RWPE2 (cell line): ENCODE measurements at regions not wholly inside any gene's neighbourhood (a gene's known extent, or its start where the extent isn't known, plus 50 kb on each side); places are given as distances from the start of the nearest gene placed in this dataset.

Source experiments
- ATAC-seq: fragments of 200-7000 bp; cut with Tn5 transposase; 3 replicates; pipeline ENCODE4 v1.9.1; 2021; ENCODE audit warnings: low read depth
- DNase-seq: peaks from one replicate; pipeline ENCODE4 v3.0.0-alpha.2; 2020; ENCODE audit warnings: low spot score
- H3K27ac ChIP-seq: fragments of 450-650 bp; 2 replicates; pipeline ENCODE4 v1.5.1; 2017; ENCODE audit warnings: mild to moderate bottlenecking; ENCODE audit not compliant: poor library complexity, severe bottlenecking
- H3K27me3 ChIP-seq: fragments of 250-450 bp; sonication (Bioruptor Pico); 2 replicates; pipeline ENCODE4 v1.5.1; 2021; ENCODE audit warnings: mild to moderate bottlenecking, moderate library complexity; ENCODE audit not compliant: insufficient read depth, poor library complexity, severe bottlenecking
- H3K36me3 ChIP-seq: fragments of 250-450 bp; sonication (Bioruptor Pico); 2 replicates; pipeline ENCODE4 v1.5.1; 2020; ENCODE audit warnings: low read depth, mild to moderate bottlenecking, moderate library complexity
- H3K4me1 ChIP-seq: fragments of 250-450 bp; sonication (Bioruptor Pico); 2 replicates; pipeline ENCODE4 v1.5.1; 2021; ENCODE audit warnings: mild to moderate bottlenecking, moderate library complexity; ENCODE audit not compliant: insufficient read depth, poor library complexity, severe bottlenecking
- H3K4me3 ChIP-seq: fragments of 250-450 bp; sonication (Bioruptor Pico); 2 replicates; pipeline ENCODE4 v1.5.1; 2021; ENCODE audit warnings: mild to moderate bottlenecking, moderate library complexity; ENCODE audit not compliant: severe bottlenecking
- H3K9me3 ChIP-seq: fragments of 250-450 bp; sonication (Bioruptor Pico); 2 replicates; pipeline ENCODE4 v1.5.1; 2021; ENCODE audit warnings: mild to moderate bottlenecking, moderate library complexity; ENCODE audit not compliant: severe bottlenecking
- CTCF ChIP-seq: fragments of 450-650 bp; IDR thresholded peaks from one replicate; pipeline ENCODE4 v1.5.1; 2017; ENCODE audit warnings: mild to moderate bottlenecking, moderate library complexity; ENCODE audit not compliant: poor library complexity, severe bottlenecking

DNA sequence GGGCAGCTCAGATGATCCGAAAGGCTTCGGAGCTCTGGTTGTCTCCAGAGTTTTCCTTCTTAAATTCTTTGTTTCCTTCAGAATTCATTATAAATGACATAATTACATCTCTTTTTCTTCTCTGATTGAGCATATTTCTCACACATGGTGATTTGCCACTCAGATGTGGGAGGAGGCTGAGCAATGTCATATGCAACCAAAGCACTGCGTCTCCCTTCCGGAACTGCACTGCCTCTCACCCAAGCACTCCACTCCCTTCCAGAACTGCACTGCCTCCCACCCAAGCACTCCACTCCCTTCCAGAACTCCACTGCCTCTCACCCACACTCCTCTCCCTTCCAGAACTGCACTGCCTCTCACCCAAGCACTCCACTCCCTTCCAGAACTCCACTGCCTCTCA, 131.5 kb downstream of the SALL1 start:
- no peak overlapping the region for H3K27ac ChIP-seq
- no peak for ATAC-seq
- no peaks in the 10 kb centered on the region for H3K9me3 ChIP-seq
- no peak for DNase-seq
- no peaks in the 10 kb centered on the region for H3K4me1 ChIP-seq
- no peak overlapping the region for H3K4me3 ChIP-seq
- no peaks in the 10 kb centered on the region for H3K36me3 ChIP-seq
- H3K27me3 ChIP-seq: peaks cover 16% of the 10 kb centered on the region
- TF ChIP-seq CTCF: no peak

GRCh38 chr16:51017969-51018368, 133.1 kb downstream of the SALL1 start:
- H3K27ac ChIP-seq: no peak overlapping the region
- no peaks in the 10 kb centered on the region for H3K4me1 ChIP-seq
- DNase-seq: no peak
- no peak overlapping the region for H3K4me3 ChIP-seq
- peaks cover 9% of the 10 kb centered on the region for H3K27me3 ChIP-seq
- no peaks in the 10 kb centered on the region for H3K36me3 ChIP-seq
- no peak for TF ChIP-seq CTCF
- H3K9me3 ChIP-seq: no peaks in the 10 kb centered on the region
- ATAC-seq: no peak

DNA sequence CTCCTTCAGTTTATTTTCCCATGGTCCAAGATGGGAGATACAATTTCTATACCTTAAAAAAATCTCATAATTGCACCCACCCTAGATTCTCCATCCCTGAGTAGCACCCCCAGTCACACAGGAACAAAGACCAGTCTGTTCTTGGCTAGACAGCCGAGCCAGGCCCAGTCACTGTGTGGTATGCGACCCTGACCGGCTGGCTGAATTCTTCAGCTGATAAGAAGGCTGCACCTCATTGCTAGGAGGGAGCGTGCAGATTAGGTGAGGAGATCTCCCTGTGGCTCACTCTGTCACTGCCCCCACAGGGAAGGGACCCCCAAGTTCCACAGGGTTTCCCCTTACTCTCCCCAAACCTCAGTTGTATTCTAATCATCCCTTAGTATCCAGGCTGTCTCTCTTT, 138.7 kb downstream of the SALL1 start:
- no peaks in the 10 kb centered on the region for H3K9me3 ChIP-seq
- H3K36me3 ChIP-seq: no peaks in the 10 kb centered on the region
- no peak for TF ChIP-seq CTCF
- H3K4me1 ChIP-seq: no peaks in the 10 kb centered on the region
- H3K27me3 ChIP-seq: no peaks in the 10 kb centered on the region
- H3K4me3 ChIP-seq: no peak overlapping the region
- ATAC-seq (no peak), DNase-seq (no peak)
- no peak overlapping the region for H3K27ac ChIP-seq

DNA sequence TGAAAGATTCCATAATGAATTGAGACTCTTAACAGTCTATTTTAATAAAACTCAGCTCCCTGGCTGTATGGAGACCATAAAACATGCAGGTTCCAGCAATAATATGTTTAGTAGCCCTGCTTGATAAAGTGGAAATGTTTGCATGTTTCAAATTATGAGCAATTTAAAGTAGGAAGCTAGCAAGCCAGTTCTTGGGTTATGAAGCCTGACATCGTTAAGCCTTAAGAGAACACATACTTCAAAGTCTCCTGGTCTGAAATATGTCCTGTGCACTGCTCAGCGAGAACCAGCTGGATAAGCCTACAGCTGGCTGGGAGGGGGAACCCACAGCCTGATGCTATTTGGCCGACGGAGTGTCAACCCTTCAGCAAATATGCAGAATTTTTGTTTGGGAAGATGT, 140.3 kb downstream of the SALL1 start:
- ATAC-seq (no peak), DNase-seq (no peak)
- Histone ChIP-seq H3K27me3 (no peaks in the 10 kb centered on the region), H3K27ac (no peak overlapping the region), H3K4me1 (no peaks in the 10 kb centered on the region), H3K9me3 (no peaks in the 10 kb centered on the region), H3K4me3 (no peak overlapping the region), H3K36me3 (no peaks in the 10 kb centered on the region)
- TF ChIP-seq CTCF: no peak

DNA sequence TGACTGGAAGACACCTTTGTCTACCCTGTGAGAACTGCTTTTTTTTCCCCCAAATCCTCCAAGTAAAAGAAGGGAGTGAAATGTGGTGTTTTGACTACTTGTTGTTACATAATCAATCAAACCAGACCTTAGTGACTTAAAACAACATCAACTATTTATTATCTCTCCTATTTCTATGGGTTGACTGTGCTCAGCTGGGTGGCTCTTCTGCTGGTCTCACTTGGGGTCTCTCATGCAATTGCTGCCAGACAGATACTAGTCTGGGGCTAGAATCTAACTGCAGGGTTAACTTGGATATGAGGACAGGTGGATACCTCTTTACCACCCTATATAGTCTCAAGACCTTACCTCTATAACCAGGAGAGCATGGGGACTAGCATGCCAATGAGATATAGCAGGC, 141.3 kb downstream of the SALL1 start:
- no peak overlapping the region for H3K4me3 ChIP-seq
- H3K36me3 ChIP-seq: no peaks in the 10 kb centered on the region
- H3K9me3 ChIP-seq: no peaks in the 10 kb centered on the region
- no peak for TF ChIP-seq CTCF
- no peaks in the 10 kb centered on the region for H3K27me3 ChIP-seq
- H3K4me1 ChIP-seq: no peaks in the 10 kb centered on the region
- no peak overlapping the region for H3K27ac ChIP-seq
- ATAC-seq (no peak), DNase-seq (no peak)
